Natural killer cell (primary cell): ENCODE measurements at regions not wholly inside any gene's neighbourhood (a gene's known extent, or its start where the extent isn't known, plus 50 kb on each side); places are given as distances from the start of the nearest gene placed in this dataset.

Source experiments
- ATAC-seq, 3 donors: fragments of 150-1000 bp in 2 of 3; fragments of 200-7000 bp in 1 of 3; cut with Tn5 transposase; 1 replicate in 1 of 3; 2 replicates in 2 of 3; pipeline ENCODE4 v1.10.0; 2021; ENCODE audit warnings: mild to moderate bottlenecking in 2 of 3, moderate library complexity in 2 of 3
- DNase-seq, 2 donors: peaks; one replicate each; pipeline versions ENCODE4 v3.0.0 to v3.0.0-alpha.2; 2013 to 2021; ENCODE audit warnings: mixed read lengths in 1 of 2
- H3K27ac ChIP-seq: one replicate; pipeline ENCODE4 v1.5.1; 2013; ENCODE audit warnings: mild to moderate bottlenecking, low read length
- H3K27me3 ChIP-seq: one replicate; pipeline ENCODE4 v1.6.1; 2013; ENCODE audit warnings: low read length; ENCODE audit not compliant: control insufficient read depth, insufficient read depth
- H3K36me3 ChIP-seq: one replicate; pipeline ENCODE4 v1.6.1; 2013; ENCODE audit warnings: low read length; ENCODE audit not compliant: control insufficient read depth, insufficient read depth
- H3K4me1 ChIP-seq: one replicate; pipeline ENCODE4 v1.6.1; 2013; ENCODE audit warnings: low read length; ENCODE audit not compliant: control insufficient read depth, insufficient read depth
- H3K4me3 ChIP-seq: one replicate; pipeline ENCODE4 v1.5.1; 2013; ENCODE audit warnings: low read length
- H3K9me3 ChIP-seq: one replicate; pipeline ENCODE4 v1.6.1; 2013; ENCODE audit warnings: low read length; ENCODE audit not compliant: control insufficient read depth, insufficient read depth
- H3K27ac Mint-ChIP-seq, 2 donors: one replicate each; pipeline ENCODE4 v1.8.0; 2022; ENCODE audit warnings: mild to moderate bottlenecking in 2 of 2, mixed read lengths in 2 of 2, moderate library complexity in 1 of 2
- H3K27me3 Mint-ChIP-seq, 2 donors: one replicate each; pipeline ENCODE4 v1.8.0; 2022; ENCODE audit warnings: low read depth in 2 of 2, mixed read lengths in 2 of 2
- H3K36me3 Mint-ChIP-seq: one replicate; pipeline ENCODE4 v1.8.0; 2022; ENCODE audit warnings: mixed read lengths
- H3K4me1 Mint-ChIP-seq, 2 donors: one replicate each; pipeline ENCODE4 v1.8.0; 2022; ENCODE audit warnings: mixed read lengths in 2 of 2
- H3K4me3 Mint-ChIP-seq: one replicate; pipeline ENCODE4 v1.8.0; 2022; ENCODE audit warnings: mild to moderate bottlenecking, moderate library complexity, mixed read lengths
- H3K9me3 Mint-ChIP-seq, 2 donors: one replicate each; pipeline ENCODE4 v1.8.0; 2022; ENCODE audit warnings: mixed read lengths in 2 of 2
- CTCF ChIP-seq: fragments of 200-600 bp; IDR thresholded peaks from one replicate; pipeline ENCODE4 v1.8.0; 2022; ENCODE audit warnings: antibody characterized with exemption
- WGBS: methylation state at CpG from one replicate; pipeline ENCODE4 v1.1.7; 2013; ENCODE audit warnings: missing lambda C conversion rate; ENCODE audit not compliant: insufficient coverage; 5-methylcytosine and 5-hydroxymethylcytosine counted together
- intact Hi-C: fragments of 100-400 bp; cut with micrococcal nuclease; formaldehyde crosslinking; loops from one replicate; pipeline ENCODE4 v1.14.2; 2022

GRCh38 chr6:90442366-90442765 lies 144.5 kb downstream of the MAP3K7 start:
- no peaks in the 10 kb centered on the region for H3K36me3 Mint-ChIP-seq
- Histone ChIP-seq H3K9me3 (no peaks in the 10 kb centered on the region), H3K4me1 (no peaks in the 10 kb centered on the region), H3K36me3 (no peaks in the 10 kb centered on the region), H3K27me3 (no peaks in the 10 kb centered on the region), H3K4me3 (no peak overlapping the region), H3K27ac (no peak overlapping the region)
- ATAC-seq (no peak), DNase-seq (no peak)
- H3K27ac Mint-ChIP-seq: no peak overlapping the region
- intact Hi-C loops: no loop called here
- peaks cover 0 to 5% of the 10 kb centered on the region in 2 donors for H3K27me3 Mint-ChIP-seq
- 82% methylated on average over 1 of the region's 1 CpG for WGBS
- peaks cover 6 to 11% of the 10 kb centered on the region in 2 donors for H3K4me1 Mint-ChIP-seq
- no peaks in the 10 kb centered on the region for H3K9me3 Mint-ChIP-seq
- H3K4me3 Mint-ChIP-seq: no peak overlapping the region
- TF ChIP-seq CTCF: no peak

- H3K4me3 Mint-ChIP-seq: no peak overlapping the region
- peaks cover 6 to 9% of the 10 kb centered on the region in 2 donors for H3K4me1 Mint-ChIP-seq
- DNase-seq (no peak), ATAC-seq (no peak)
- no peak for TF ChIP-seq CTCF
- Histone ChIP-seq H3K27ac (no peak overlapping the region), H3K9me3 (no peaks in the 10 kb centered on the region), H3K4me3 (no peak overlapping the region), H3K27me3 (no peaks in the 10 kb centered on the region), H3K36me3 (no peaks in the 10 kb centered on the region), H3K4me1 (no peaks in the 10 kb centered on the region)
- no peaks in the 10 kb centered on the region for H3K36me3 Mint-ChIP-seq
- no peak overlapping the region for H3K27ac Mint-ChIP-seq
- 95% methylated on average over 7 of the region's 8 CpGs for WGBS
- H3K9me3 Mint-ChIP-seq: no peaks in the 10 kb centered on the region
- H3K27me3 Mint-ChIP-seq: peaks cover 0 to 2% of the 10 kb centered on the region in 2 donors
- intact Hi-C loops: no loop called here
Measured at GRCh38 chr6:90440586-90441283, 144.1 kb upstream of the BACH2 start.

- no peak overlapping the region for H3K4me3 Mint-ChIP-seq
- H3K4me1 ChIP-seq: no peaks in the 10 kb centered on the region
- no peak overlapping the region for H3K27ac ChIP-seq
- DNase-seq (no peak), ATAC-seq (no peak)
- 100% methylated on average over 2 of the region's 2 CpGs for WGBS
- H3K9me3 Mint-ChIP-seq: no peaks in the 10 kb centered on the region
- no peaks in the 10 kb centered on the region for H3K9me3 ChIP-seq
- H3K27me3 Mint-ChIP-seq: peaks cover 0 to 2% of the 10 kb centered on the region in 2 donors
- intact Hi-C loops: no loop called here
- peaks cover under 1% of the 10 kb centered on the region in 2 donors for H3K4me1 Mint-ChIP-seq
- no peaks in the 10 kb centered on the region for H3K36me3 Mint-ChIP-seq
- no peak overlapping the region for H3K27ac Mint-ChIP-seq
- no peak overlapping the region for H3K4me3 ChIP-seq
- no peaks in the 10 kb centered on the region for H3K36me3 ChIP-seq
- H3K27me3 ChIP-seq: no peaks in the 10 kb centered on the region
- TF ChIP-seq CTCF: no peak
Measured at GRCh38 chr6:90439586-90439985, 142.9 kb upstream of the BACH2 start.

GRCh38 chr6:90436403-90436802 lies 139.8 kb upstream of the BACH2 start:
- 100% methylated on average over 1 of the region's 1 CpG for WGBS
- ATAC-seq: no peak

More at GRCh38 chr6:90436403-90436802, 139.8 kb upstream of the BACH2 start:
- no peaks in the 10 kb centered on the region for H3K36me3 Mint-ChIP-seq
- no peaks in the 10 kb centered on the region for H3K4me1 Mint-ChIP-seq
- no peak overlapping the region for H3K4me3 Mint-ChIP-seq
- no peaks in the 10 kb centered on the region for H3K9me3 Mint-ChIP-seq
- no peak overlapping the region for H3K27ac ChIP-seq
- no peak for DNase-seq
- intact Hi-C loops: no loop called here
- no peak overlapping the region for H3K4me3 ChIP-seq
- no peaks in the 10 kb centered on the region for H3K9me3 ChIP-seq
- peaks cover 0 to 5% of the 10 kb centered on the region in 2 donors for H3K27me3 Mint-ChIP-seq
- H3K36me3 ChIP-seq: no peaks in the 10 kb centered on the region
- no peaks in the 10 kb centered on the region for H3K27me3 ChIP-seq
- no peak overlapping the region for H3K27ac Mint-ChIP-seq
- no peaks in the 10 kb centered on the region for H3K4me1 ChIP-seq
- TF ChIP-seq CTCF: no peak
